ENCODE measurements at regions not wholly inside any gene's neighbourhood (a gene's known extent, or its start where the extent isn't known, plus 50 kb on each side); places are given as distances from the start of the nearest gene placed in this dataset.

GRCh38 chr5:155485386-155485785, 471.8 kb downstream of the KIF4B start:
- no peak for TF ChIP-seq CTCF (conservative IDR thresholded peaks at IDR 0.05; ENCODE audit: low read depth, low read length)
- no peak for TF ChIP-seq RFX5 (IDR thresholded peaks at IDR 0.05; ENCODE audit: low read depth, low read length)
- no peak for TF ChIP-seq POLR2A (IDR thresholded peaks at IDR 0.05; ENCODE audit: low read depth, low read length)
- no peak for TF ChIP-seq USF2 (IDR thresholded peaks at IDR 0.05; ENCODE audit: low read depth, low read length)
- no peak for TF ChIP-seq MAZ (IDR thresholded peaks at IDR 0.05; ENCODE audit: borderline replicate concordance, low read depth, low read length)
- no peak for TF ChIP-seq ELK1 (IDR thresholded peaks at IDR 0.05; ENCODE audit: borderline replicate concordance, low read depth, low read length)
- TF ChIP-seq MAFK (IDR thresholded peaks at IDR 0.05; ENCODE audit: low read depth, low read length), result no peak
- TF ChIP-seq RAD21 (IDR thresholded peaks at IDR 0.05; ENCODE audit: low read length), result no peak
- TF ChIP-seq FOS (IDR thresholded peaks at IDR 0.05; ENCODE audit: low read depth, low read length), result no peak
- TF ChIP-seq NFE2L2 (IDR thresholded peaks at IDR 0.05; ENCODE audit: low read depth, low read length), result no peak
- TF ChIP-seq MXI1 (IDR thresholded peaks at IDR 0.05; ENCODE audit: borderline replicate concordance, low read depth, low read length), result no peak
